ENCODE measurements at regions not wholly inside any gene's neighbourhood (a gene's known extent, or its start where the extent isn't known, plus 50 kb on each side); places are given as distances from the start of the nearest gene placed in this dataset.
A peak's percentile ranks its signal among the peaks of the same experiment; 100 is the strongest.

- Histone ChIP-seq H3K27ac (ENCODE audit: control insufficient read depth, insufficient read depth, low read length) (peak overlapping the region; percentile 94), H3K36me3 (ENCODE audit: control insufficient read depth in 2 of 2, extremely low read depth in 1 of 2, insufficient read depth in 2 of 2, low read length in 2 of 2) (no peaks in the 10 kb centered on the region), H3K4me2 (ENCODE audit: control insufficient read depth, extremely low read depth, insufficient read depth, low read depth, low read length) (peak overlapping the region; percentile 11), H4K20me1 (ENCODE audit: control insufficient read depth, extremely low read depth, insufficient read depth, low read length) (no peaks in the 10 kb centered on the region), H3K79me2 (ENCODE audit: control insufficient read depth, insufficient read depth, low read length) (no peaks in the 10 kb centered on the region), H3K27me3 (ENCODE audit: control insufficient read depth, extremely low read depth, insufficient read depth, low read length) (no peaks in the 10 kb centered on the region), H3K4me3 (ENCODE audit: control insufficient read depth in 2 of 3, extremely low read depth in 1 of 3, insufficient read depth in 2 of 3, low read depth in 1 of 3, low read length in 3 of 3) (no peak overlapping the region), H3K9ac (ENCODE audit: control insufficient read depth, extremely low read depth, insufficient read depth, low read length) (peak overlapping the region; percentile 75), H3K9me1 (ENCODE audit: control insufficient read depth, extremely low read depth, insufficient read depth, low read length) (no peaks in the 10 kb centered on the region), H2AFZ (ENCODE audit: control insufficient read depth, low read length) (peak overlapping the region; percentile 1), H3K9me3 (ENCODE audit: control insufficient read depth, low read depth, low read length) (no peaks in the 10 kb centered on the region), H3K4me1 (ENCODE audit: control insufficient read depth, extremely low read depth, insufficient read depth, low read length) (peaks cover 42% of the 10 kb centered on the region)
- TF ChIP-seq, protein P1, sequence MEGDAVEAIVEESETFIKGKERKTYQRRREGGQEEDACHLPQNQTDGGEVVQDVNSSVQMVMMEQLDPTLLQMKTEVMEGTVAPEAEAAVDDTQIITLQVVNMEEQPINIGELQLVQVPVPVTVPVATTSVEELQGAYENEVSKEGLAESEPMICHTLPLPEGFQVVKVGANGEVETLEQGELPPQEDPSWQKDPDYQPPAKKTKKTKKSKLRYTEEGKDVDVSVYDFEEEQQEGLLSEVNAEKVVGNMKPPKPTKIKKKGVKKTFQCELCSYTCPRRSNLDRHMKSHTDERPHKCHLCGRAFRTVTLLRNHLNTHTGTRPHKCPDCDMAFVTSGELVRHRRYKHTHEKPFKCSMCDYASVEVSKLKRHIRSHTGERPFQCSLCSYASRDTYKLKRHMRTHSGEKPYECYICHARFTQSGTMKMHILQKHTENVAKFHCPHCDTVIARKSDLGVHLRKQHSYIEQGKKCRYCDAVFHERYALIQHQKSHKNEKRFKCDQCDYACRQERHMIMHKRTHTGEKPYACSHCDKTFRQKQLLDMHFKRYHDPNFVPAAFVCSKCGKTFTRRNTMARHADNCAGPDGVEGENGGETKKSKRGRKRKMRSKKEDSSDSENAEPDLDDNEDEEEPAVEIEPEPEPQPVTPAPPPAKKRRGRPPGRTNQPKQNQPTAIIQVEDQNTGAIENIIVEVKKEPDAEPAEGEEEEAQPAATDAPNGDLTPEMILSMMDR (optimal IDR thresholded peaks at IDR 0.05 in 1 of 3, IDR thresholded peaks at IDR 0.05 in 1 of 3, conservative IDR thresholded peaks at IDR 0.05 in 1 of 3; ENCODE audit: extremely low read depth in 1 of 3, insufficient read depth in 2 of 3, low read length in 3 of 3): no peak
- TF ChIP-seq EZH2 (IDR thresholded peaks at IDR 0.05; ENCODE audit: low read length): no peak
- dilution Hi-C loops (cut with MboI; ENCODE audit: extremely low pct_ligation_motif_present, low sequenced_read_pairs): no loop called here
- FAIRE-seq: peak; percentile 89
- DNase-seq (ENCODE audit: low read depth, low spot score): no peak
Observed at GRCh38 chr2:43052204-43052943, 174.0 kb downstream of the ZFP36L2 start.

- H3K9me3 ChIP-seq (ENCODE audit: control insufficient read depth, low read depth, low read length): no peaks in the 10 kb centered on the region
- TF ChIP-seq, protein P1 (optimal IDR thresholded peaks at IDR 0.05 in 1 of 3, IDR thresholded peaks at IDR 0.05 in 1 of 3, conservative IDR thresholded peaks at IDR 0.05 in 1 of 3; ENCODE audit: extremely low read depth in 1 of 3, insufficient read depth in 2 of 3, low read length in 3 of 3): no peak
- DNase-seq (ENCODE audit: low read depth, low spot score): peak; percentile 88
- FAIRE-seq: peak; percentile 98
- no peaks in the 10 kb centered on the region for H4K20me1 ChIP-seq (ENCODE audit: control insufficient read depth, extremely low read depth, insufficient read depth, low read length)
- dilution Hi-C loops (cut with MboI; ENCODE audit: extremely low pct_ligation_motif_present, low sequenced_read_pairs): no loop called here
- H2AFZ ChIP-seq (ENCODE audit: control insufficient read depth, low read length): no peak overlapping the region
- peak overlapping the region; percentile 68 for H3K4me2 ChIP-seq (ENCODE audit: control insufficient read depth, extremely low read depth, insufficient read depth, low read depth, low read length)
- H3K27ac ChIP-seq (ENCODE audit: control insufficient read depth, insufficient read depth, low read length): peak overlapping the region; percentile 94
- no peaks in the 10 kb centered on the region for H3K9me1 ChIP-seq (ENCODE audit: control insufficient read depth, extremely low read depth, insufficient read depth, low read length)
- peaks cover 36% of the 10 kb centered on the region for H3K4me1 ChIP-seq (ENCODE audit: control insufficient read depth, extremely low read depth, insufficient read depth, low read length)
- H3K27me3 ChIP-seq (ENCODE audit: control insufficient read depth, extremely low read depth, insufficient read depth, low read length): no peaks in the 10 kb centered on the region
- peak overlapping the region; percentile 75 for H3K9ac ChIP-seq (ENCODE audit: control insufficient read depth, extremely low read depth, insufficient read depth, low read length)
- H3K79me2 ChIP-seq (ENCODE audit: control insufficient read depth, insufficient read depth, low read length): no peaks in the 10 kb centered on the region
- no peaks in the 10 kb centered on the region for H3K36me3 ChIP-seq (ENCODE audit: control insufficient read depth in 2 of 2, extremely low read depth in 1 of 2, insufficient read depth in 2 of 2, low read length in 2 of 2)
- no peak overlapping the region for H3K4me3 ChIP-seq (ENCODE audit: control insufficient read depth in 2 of 3, extremely low read depth in 1 of 3, insufficient read depth in 2 of 3, low read depth in 1 of 3, low read length in 3 of 3)
Observed at GRCh38 chr2:43051338-43051737, 175.1 kb downstream of the ZFP36L2 start.

Measured in keratinocyte (primary cell).